CD4-positive, alpha-beta T cell (primary cell): ENCODE measurements at regions not wholly inside any gene's neighbourhood (a gene's known extent, or its start where the extent isn't known, plus 50 kb on each side); places are given as distances from the start of the nearest gene placed in this dataset.

Source experiments
- ATAC-seq: fragments of 200-7000 bp; cut with Tn5 transposase; one replicate; pipeline ENCODE4 v1.10.0; 2022; ENCODE audit warnings: mild to moderate bottlenecking; ENCODE audit not compliant: poor library complexity
- CTCF ChIA-PET: fragments of 350-600 bp; sonication (Branson Sonifier 250); formaldehyde crosslinking; loops from one replicate; lab custom pipeline; 2021; ENCODE audit warnings: antibody characterized with exemption, inconsistent platforms; lab: Charles Lee
- POLR2A ChIA-PET: fragments of 350-600 bp; sonication (Branson Sonifier 250); formaldehyde crosslinking; loops from one replicate; lab custom pipeline; 2021; ENCODE audit warnings: antibody characterized with exemption, inconsistent platforms; lab: Charles Lee
- DNase-seq, 14 experiments: peaks; one replicate each; pipeline ENCODE4 v3.0.0-alpha.2; 2013 to 2020; ENCODE audit warnings: mixed read lengths in 2 of 14
- H3K27ac ChIP-seq, 2 donors: one replicate each; pipeline versions ENCODE4 v1.5.1 to v1.7.0; 2013; ENCODE audit warnings: low read length in 2 of 2, low read depth in 1 of 2, mild to moderate bottlenecking in 1 of 2
- H3K27me3 ChIP-seq, 2 experiments: 1 replicate in 1 of 2; 2 replicates in 1 of 2; pipeline versions ENCODE4 v1.6.1 to v1.7.0; 2013; ENCODE audit warnings: low read length in 2 of 2, control low read depth in 1 of 2, mild to moderate bottlenecking in 1 of 2, moderate library complexity in 1 of 2; ENCODE audit not compliant: insufficient read depth in 2 of 2, control insufficient read depth in 1 of 2
- H3K36me3 ChIP-seq: one replicate; pipeline ENCODE4 v1.6.1; 2013; ENCODE audit warnings: low read length, control low read depth; ENCODE audit not compliant: insufficient read depth
- H3K4me1 ChIP-seq: one replicate; pipeline ENCODE4 v1.6.1; 2013; ENCODE audit warnings: low read length, control low read depth; ENCODE audit not compliant: insufficient read depth
- H3K4me3 ChIP-seq: one replicate; pipeline ENCODE4 v1.5.1; 2013; ENCODE audit warnings: mild to moderate bottlenecking, low read length, moderate library complexity
- H3K9me3 ChIP-seq, 2 experiments: 1 replicate in 1 of 2; 2 replicates in 1 of 2; pipeline versions ENCODE4 v1.6.1 to v1.7.0; 2013; ENCODE audit warnings: low read length in 2 of 2, mild to moderate bottlenecking in 2 of 2, control low read depth in 1 of 2, moderate library complexity in 1 of 2; ENCODE audit not compliant: control insufficient read depth in 1 of 2, insufficient read depth in 1 of 2
- H3K27ac Mint-ChIP-seq: one replicate; pipeline ENCODE4 v1.8.0; 2020; ENCODE audit warnings: mixed read lengths
- H3K27me3 Mint-ChIP-seq: one replicate; pipeline ENCODE4 v1.8.0; 2021; ENCODE audit warnings: mixed read lengths
- H3K36me3 Mint-ChIP-seq: one replicate; pipeline ENCODE4 v1.8.0; 2021; ENCODE audit warnings: low read depth, mixed read lengths
- H3K4me1 Mint-ChIP-seq: one replicate; pipeline ENCODE4 v1.8.0; 2021; ENCODE audit warnings: low read depth, mixed read lengths
- H3K4me3 Mint-ChIP-seq: one replicate; pipeline ENCODE4 v1.8.0; 2020; ENCODE audit warnings: mild to moderate bottlenecking, mixed read lengths
- H3K9me3 Mint-ChIP-seq: one replicate; pipeline ENCODE4 v1.8.0; 2020; ENCODE audit warnings: mixed read lengths
- intact Hi-C, 2 experiments: fragments of 100-400 bp; cut with DNase I in 1 of 2; cut with micrococcal nuclease in 1 of 2; formaldehyde crosslinking; loops; one replicate each; pipeline versions ENCODE4 v1.15.1 to v1.9.0; 2023 to 2025; cut with DNase I, micrococcal nuclease
- TF ChIP-seq, protein P1 (sequence below): fragments of 200-600 bp; IDR thresholded peaks from one replicate; pipeline ENCODE4 v1.8.0; 2022; ENCODE audit warnings: antibody characterized with exemption, mild to moderate bottlenecking

- H3K27ac ChIP-seq, result no peak overlapping the region
- Mint-ChIP-seq H3K27me3 (no peaks in the 10 kb centered on the region), H3K36me3 (no peaks in the 10 kb centered on the region), H3K4me1 (no peaks in the 10 kb centered on the region), H3K27ac (no peak overlapping the region), H3K9me3 (no peaks in the 10 kb centered on the region), H3K4me3 (no peak overlapping the region)
- ChIA-PET POLR2A (no interaction called here), CTCF (interaction anchor here (1.0 kb wide), 1 partner anchor 13 kb away, joined by 3 read pairs; no protein-coding TSS in a partner anchor)
- H3K9me3 ChIP-seq, result no peaks in the 10 kb centered on the region
- no peaks in the 10 kb centered on the region for H3K36me3 ChIP-seq
- no peaks in the 10 kb centered on the region for H3K4me1 ChIP-seq
- ATAC-seq (no peak), DNase-seq (no peak)
- H3K4me3 ChIP-seq, result no peak overlapping the region
- intact Hi-C loops, result no loop called here
- no peaks in the 10 kb centered on the region for H3K27me3 ChIP-seq
- TF ChIP-seq, protein P1, sequence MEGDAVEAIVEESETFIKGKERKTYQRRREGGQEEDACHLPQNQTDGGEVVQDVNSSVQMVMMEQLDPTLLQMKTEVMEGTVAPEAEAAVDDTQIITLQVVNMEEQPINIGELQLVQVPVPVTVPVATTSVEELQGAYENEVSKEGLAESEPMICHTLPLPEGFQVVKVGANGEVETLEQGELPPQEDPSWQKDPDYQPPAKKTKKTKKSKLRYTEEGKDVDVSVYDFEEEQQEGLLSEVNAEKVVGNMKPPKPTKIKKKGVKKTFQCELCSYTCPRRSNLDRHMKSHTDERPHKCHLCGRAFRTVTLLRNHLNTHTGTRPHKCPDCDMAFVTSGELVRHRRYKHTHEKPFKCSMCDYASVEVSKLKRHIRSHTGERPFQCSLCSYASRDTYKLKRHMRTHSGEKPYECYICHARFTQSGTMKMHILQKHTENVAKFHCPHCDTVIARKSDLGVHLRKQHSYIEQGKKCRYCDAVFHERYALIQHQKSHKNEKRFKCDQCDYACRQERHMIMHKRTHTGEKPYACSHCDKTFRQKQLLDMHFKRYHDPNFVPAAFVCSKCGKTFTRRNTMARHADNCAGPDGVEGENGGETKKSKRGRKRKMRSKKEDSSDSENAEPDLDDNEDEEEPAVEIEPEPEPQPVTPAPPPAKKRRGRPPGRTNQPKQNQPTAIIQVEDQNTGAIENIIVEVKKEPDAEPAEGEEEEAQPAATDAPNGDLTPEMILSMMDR, result no peak
These were observed 535.6 kb upstream of the ATP2B1 start for GRCh38 chr12:90244232-90244631.

- TF ChIP-seq, protein P1, result no peak
- ATAC-seq (no peak), DNase-seq (no peak)
- H3K27me3 Mint-ChIP-seq, result no peaks in the 10 kb centered on the region
- H3K4me1 Mint-ChIP-seq, result no peaks in the 10 kb centered on the region
- H3K4me3 Mint-ChIP-seq, result no peak overlapping the region
- ChIA-PET POLR2A (no interaction called here), CTCF (no interaction called here)
- H3K27ac Mint-ChIP-seq, result no peak overlapping the region
- intact Hi-C loops, result no loop called here
- Histone ChIP-seq H3K4me1 (no peaks in the 10 kb centered on the region), H3K27ac (no peak overlapping the region), H3K36me3 (no peaks in the 10 kb centered on the region), H3K4me3 (no peak overlapping the region), H3K9me3 (no peaks in the 10 kb centered on the region), H3K27me3 (peaks cover 0 to under 1% of the 10 kb centered on the region in 2 experiments)
- H3K36me3 Mint-ChIP-seq, result no peaks in the 10 kb centered on the region
- no peaks in the 10 kb centered on the region for H3K9me3 Mint-ChIP-seq
These were observed 534.6 kb upstream of the ATP2B1 start for GRCh38 chr12:90243211-90243610.

GRCh38 chr12:90239732-90240260, 531.2 kb upstream of the ATP2B1 start:
- intact Hi-C loops, result no loop called here
- H3K27me3 Mint-ChIP-seq, result peaks cover 12% of the 10 kb centered on the region
- no peak overlapping the region for H3K27ac ChIP-seq
- H3K4me1 Mint-ChIP-seq, result no peaks in the 10 kb centered on the region
- no peaks in the 10 kb centered on the region for H3K9me3 Mint-ChIP-seq
- H3K36me3 ChIP-seq, result no peaks in the 10 kb centered on the region
- peaks cover 0 to 6% of the 10 kb centered on the region in 2 experiments for H3K27me3 ChIP-seq
- ChIA-PET POLR2A (no interaction called here), CTCF (no interaction called here)
- H3K4me1 ChIP-seq, result no peaks in the 10 kb centered on the region
- ATAC-seq, result no peak
- no peaks in the 10 kb centered on the region for H3K9me3 ChIP-seq
- TF ChIP-seq, protein P1, result no peak
- H3K36me3 Mint-ChIP-seq, result no peaks in the 10 kb centered on the region
- H3K4me3 Mint-ChIP-seq, result no peak overlapping the region
- H3K4me3 ChIP-seq, result no peak overlapping the region
- no peak for DNase-seq
- no peak overlapping the region for H3K27ac Mint-ChIP-seq
